22Rv1 (cell line): ENCODE measurements at regions not wholly inside any gene's neighbourhood (a gene's known extent, or its start where the extent isn't known, plus 50 kb on each side); places are given as distances from the start of the nearest gene placed in this dataset.

Experiments
- H3K27ac ChIP-seq: fragments of 450-650 bp; 2 replicates; pipeline ENCODE4 v1.5.1; 2017
- CTCF ChIP-seq: fragments of 450-650 bp; IDR thresholded peaks from 2 replicates; pipeline ENCODE4 v1.5.1; 2017; ENCODE audit warnings: mild to moderate bottlenecking
- ZFX ChIP-seq: fragments of 450-650 bp; IDR thresholded peaks from 2 replicates; pipeline ENCODE4 v1.6.1; 2017; ENCODE audit warnings: antibody characterized with exemption, borderline replicate concordance

- TF ChIP-seq CTCF (no peak), ZFX (no peak)
- H3K27ac ChIP-seq: no peak overlapping the region
Measured at GRCh38 chr17:73803964-73804435, 159.8 kb upstream of the SDK2 start.

- no peak overlapping the region for H3K27ac ChIP-seq
- no peak for TF ChIP-seq CTCF
Measured at GRCh38 chr17:73806768-73807167, 162.5 kb upstream of the SDK2 start.

DNA sequence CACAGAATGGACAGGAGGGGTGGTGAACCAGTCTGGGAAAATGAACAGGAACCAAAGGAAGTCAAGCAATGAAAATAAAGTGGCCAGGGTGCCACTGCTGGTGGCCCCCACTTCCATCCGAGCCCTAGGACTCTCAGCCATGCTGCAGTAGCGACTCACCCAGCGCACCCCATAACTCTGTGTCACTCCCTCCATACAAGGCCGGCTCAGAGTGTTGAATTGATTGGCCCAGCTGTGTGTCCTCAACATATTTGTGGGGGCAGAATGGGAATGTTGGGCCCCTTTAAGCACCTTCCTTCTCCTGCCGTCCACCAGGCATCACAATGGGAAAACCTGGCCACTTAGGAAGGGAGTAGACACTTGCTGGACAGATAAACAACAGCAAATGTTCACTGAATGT lies 169.0 kb upstream of the SDK2 start:
- no peak overlapping the region for H3K27ac ChIP-seq
- TF ChIP-seq CTCF (no peak), ZFX (no peak)

- no peak overlapping the region for H3K27ac ChIP-seq
- TF ChIP-seq CTCF (no peak), ZFX (no peak)
Measured at GRCh38 chr17:73814075-73814474, 169.8 kb upstream of the SDK2 start.

GRCh38 chr17:73815474-73815873 lies 171.2 kb upstream of the SDK2 start:
- H3K27ac ChIP-seq: no peak overlapping the region
- TF ChIP-seq ZFX (no peak), CTCF (no peak)

GRCh38 chr17:73819440-73820395 lies 175.5 kb upstream of the SDK2 start:
- no peak overlapping the region for H3K27ac ChIP-seq
- TF ChIP-seq ZFX (no peak), CTCF (no peak)
